Suprapubic skin (tissue), 4 donors: ENCODE measurements at regions not wholly inside any gene's neighbourhood (a gene's known extent, or its start where the extent isn't known, plus 50 kb on each side); places are given as distances from the start of the nearest gene placed in this dataset.

Experiments used
- POLR2A ChIP-seq, 2 donors: fragments of 450-650 bp; IDR thresholded peaks; one replicate each; pipeline ENCODE4 v1.6.1; 2017; ENCODE audit warnings: antibody characterized with exemption in 2 of 2, mild to moderate bottlenecking in 2 of 2, moderate library complexity in 2 of 2
- POLR2AphosphoS5 ChIP-seq, 3 donors: sonication (generic); formaldehyde crosslinking; IDR thresholded peaks; one replicate each; pipeline ENCODE4 v1.6.1; 2017; ENCODE audit warnings: antibody characterized with exemption in 3 of 3
- TF ChIP-seq, protein P1 (sequence below), 2 donors: fragments of 200-600 bp in 1 of 2; fragments of 450-650 bp in 1 of 2; sonication (generic) in 1 of 2; IDR thresholded peaks; one replicate each; pipeline ENCODE4 v1.5.1; 2016 to 2019; ENCODE audit warnings: antibody characterized with exemption in 2 of 2, mild to moderate bottlenecking in 1 of 2, moderate library complexity in 1 of 2

DNA sequence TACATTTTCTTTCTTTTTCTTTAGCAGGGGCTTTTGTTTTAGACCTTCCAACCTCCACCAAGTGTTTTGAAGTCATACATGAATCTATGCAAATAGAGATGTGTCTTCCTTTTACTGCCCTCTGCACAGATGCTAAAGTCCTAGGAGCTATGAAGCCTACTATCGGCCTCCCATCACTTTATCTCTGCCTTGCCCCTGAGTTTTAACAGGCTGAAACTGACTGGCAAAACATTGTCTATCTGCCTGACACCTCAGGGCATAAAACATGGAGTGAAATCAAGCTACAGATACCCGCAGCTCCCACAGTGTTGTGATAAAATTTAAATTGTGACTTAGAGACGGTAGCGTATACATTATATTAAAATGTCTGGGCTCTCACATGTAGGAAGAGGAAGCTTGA lies 604.6 kb upstream of the C9orf72 start:
- TF ChIP-seq, protein P1, sequence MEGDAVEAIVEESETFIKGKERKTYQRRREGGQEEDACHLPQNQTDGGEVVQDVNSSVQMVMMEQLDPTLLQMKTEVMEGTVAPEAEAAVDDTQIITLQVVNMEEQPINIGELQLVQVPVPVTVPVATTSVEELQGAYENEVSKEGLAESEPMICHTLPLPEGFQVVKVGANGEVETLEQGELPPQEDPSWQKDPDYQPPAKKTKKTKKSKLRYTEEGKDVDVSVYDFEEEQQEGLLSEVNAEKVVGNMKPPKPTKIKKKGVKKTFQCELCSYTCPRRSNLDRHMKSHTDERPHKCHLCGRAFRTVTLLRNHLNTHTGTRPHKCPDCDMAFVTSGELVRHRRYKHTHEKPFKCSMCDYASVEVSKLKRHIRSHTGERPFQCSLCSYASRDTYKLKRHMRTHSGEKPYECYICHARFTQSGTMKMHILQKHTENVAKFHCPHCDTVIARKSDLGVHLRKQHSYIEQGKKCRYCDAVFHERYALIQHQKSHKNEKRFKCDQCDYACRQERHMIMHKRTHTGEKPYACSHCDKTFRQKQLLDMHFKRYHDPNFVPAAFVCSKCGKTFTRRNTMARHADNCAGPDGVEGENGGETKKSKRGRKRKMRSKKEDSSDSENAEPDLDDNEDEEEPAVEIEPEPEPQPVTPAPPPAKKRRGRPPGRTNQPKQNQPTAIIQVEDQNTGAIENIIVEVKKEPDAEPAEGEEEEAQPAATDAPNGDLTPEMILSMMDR (IDR thresholded peaks at IDR 0.05), result no peak
- TF ChIP-seq POLR2A (IDR thresholded peaks at IDR 0.05) (no peak), POLR2AphosphoS5 (IDR thresholded peaks at IDR 0.05) (no peak)
